KG1 (cell line): ENCODE measurements at regions not wholly inside any gene's neighbourhood (a gene's known extent, or its start where the extent isn't known, plus 50 kb on each side); places are given as distances from the start of the nearest gene placed in this dataset.
A peak's percentile ranks its signal among the peaks of the same experiment; 100 is the strongest.

Experiments used
- DNase-seq: peaks from one replicate; lab custom pipeline; 2025; lab: John Stamatoyannopoulos, UW

DNA sequence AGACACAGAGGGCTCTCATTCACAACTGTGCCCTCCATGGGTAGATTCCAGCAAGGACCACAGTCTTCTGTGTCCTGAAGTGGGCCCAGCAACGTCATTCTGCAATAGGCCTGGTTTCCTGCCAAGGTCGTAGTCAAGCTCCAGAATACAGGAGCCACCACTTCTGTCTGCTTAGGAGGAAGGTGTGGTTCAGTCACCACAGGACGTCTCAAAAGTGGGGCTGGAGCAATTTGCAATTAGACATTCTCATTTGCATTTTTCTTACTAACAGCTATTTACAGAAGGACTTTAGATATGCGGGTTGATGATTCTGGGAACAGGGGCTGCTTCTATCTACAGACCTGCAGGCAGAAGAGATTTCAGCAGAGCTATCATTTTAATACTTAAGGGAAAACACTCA, 58.7 kb upstream of the MYRIP start:
- no peak for DNase-seq

DNA sequence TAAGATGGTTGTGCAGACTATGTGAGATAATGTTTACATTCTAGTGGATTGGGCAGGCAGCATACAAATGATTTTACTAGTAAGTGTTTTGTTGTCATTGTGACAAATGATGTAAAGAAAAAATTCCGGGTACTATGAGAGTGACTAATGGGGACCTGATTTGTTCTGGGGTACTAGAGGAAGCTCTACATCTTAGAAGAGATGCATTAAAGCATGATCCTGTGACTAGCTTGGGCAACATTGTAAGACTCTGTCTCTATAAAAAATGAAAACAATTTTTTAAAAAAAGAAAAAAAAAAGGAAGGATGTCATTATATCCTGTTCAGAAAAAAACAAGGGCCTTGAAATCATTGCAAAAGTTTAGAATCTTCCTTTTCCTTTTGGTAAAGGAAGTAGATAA, 58.1 kb upstream of the MYRIP start:
- DNase-seq: peak; percentile 32

GRCh38 chr3:39752019-39752637, 57.3 kb upstream of the MYRIP start:
- no peak for DNase-seq

GRCh38 chr3:39752751-39753150, 56.7 kb upstream of the MYRIP start:
- no peak for DNase-seq

GRCh38 chr3:39753391-39753790, 56.0 kb upstream of the MYRIP start:
- DNase-seq: no peak

DNA sequence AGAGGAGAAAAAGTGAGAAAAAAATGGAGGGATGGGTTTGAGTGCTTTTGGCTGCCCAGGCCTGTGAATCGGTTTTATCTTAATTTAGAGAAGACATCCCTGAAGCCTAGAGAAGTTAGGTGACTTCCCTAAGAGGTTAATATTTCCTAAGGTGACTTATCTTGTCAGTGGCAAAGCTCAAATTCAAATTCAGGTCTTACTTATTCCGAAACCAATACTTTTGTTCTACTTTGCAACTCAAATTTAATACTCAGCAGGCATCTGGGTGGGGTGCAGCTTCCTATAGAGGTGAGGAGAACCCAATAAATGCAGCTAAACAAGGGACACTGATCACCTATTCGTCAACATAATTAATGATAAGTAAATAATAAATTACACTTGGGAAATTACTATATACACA, 54.9 kb upstream of the MYRIP start:
- no peak for DNase-seq

GRCh38 chr3:39755100-39755499, 54.3 kb upstream of the MYRIP start:
- no peak for DNase-seq

DNA sequence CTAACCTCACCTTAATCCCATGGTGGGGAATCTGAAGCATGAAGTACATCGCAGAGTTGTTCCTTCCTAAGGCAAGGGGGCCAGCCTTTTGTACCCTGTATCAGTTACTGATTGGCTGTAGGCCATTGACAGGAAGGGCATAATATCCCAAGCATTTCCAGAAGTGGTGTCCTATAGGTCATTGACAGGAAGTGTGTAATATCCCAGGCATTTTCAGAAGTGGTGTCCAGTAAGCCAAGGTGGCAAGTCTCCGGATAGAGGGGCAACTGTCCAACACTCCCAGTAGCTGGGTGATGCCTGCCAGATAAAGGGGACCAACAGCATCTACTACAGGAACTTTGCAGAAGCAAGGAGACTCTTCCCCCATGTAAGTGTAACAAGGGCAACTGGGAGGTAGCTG, 52.1 kb upstream of the MYRIP start:
- DNase-seq: no peak
